Fibroblast of the conjunctiva (primary cell): ENCODE measurements at regions not wholly inside any gene's neighbourhood (a gene's known extent, or its start where the extent isn't known, plus 50 kb on each side); places are given as distances from the start of the nearest gene placed in this dataset.
A peak's percentile ranks its signal among the peaks of the same experiment; 100 is the strongest.
"Not testable (repeated sequence)": the region's sequence is repeated elsewhere in the genome, so short reads cannot be mapped to it uniquely, and the experiment has no call there.

Experiments used
- DNase-seq: peaks from one replicate; pipeline ENCODE4 v3.0.0-alpha.2; 2010; ENCODE audit warnings: low read depth

GRCh38 chr6:134634966-134635365 lies 314.9 kb downstream of the ALDH8A1 start:
- DNase-seq: no peak

- no peak for DNase-seq
Observed at GRCh38 chr6:134634466-134634865, 315.4 kb downstream of the ALDH8A1 start.

GRCh38 chr6:134632982-134633940 lies 315.3 kb upstream of the SGK1 start:
- DNase-seq: not testable (repeated sequence)

GRCh38 chr6:134632024-134632423 lies 314.1 kb upstream of the SGK1 start:
- no peak for DNase-seq

- no peak for DNase-seq
Observed at GRCh38 chr6:134631398-134631924, 313.5 kb upstream of the SGK1 start.

GRCh38 chr6:134630508-134631121 lies 312.7 kb upstream of the SGK1 start:
- DNase-seq: no peak

GRCh38 chr6:134628154-134628553 lies 310.2 kb upstream of the SGK1 start:
- DNase-seq: no peak

GRCh38 chr6:134627707-134628106 lies 309.8 kb upstream of the SGK1 start:
- no peak for DNase-seq

GRCh38 chr6:134626589-134626988 lies 308.7 kb upstream of the SGK1 start:
- DNase-seq: no peak

- no peak for DNase-seq
Observed at GRCh38 chr6:134626086-134626485, 308.2 kb upstream of the SGK1 start.

- DNase-seq: no peak
Observed at GRCh38 chr6:134624781-134625180, 306.9 kb upstream of the SGK1 start.

GRCh38 chr6:134623401-134623800 lies 305.5 kb upstream of the SGK1 start:
- DNase-seq: no peak

GRCh38 chr6:134622382-134623173 lies 304.7 kb upstream of the SGK1 start:
- no peak for DNase-seq

- DNase-seq: no peak
Observed at GRCh38 chr6:134621858-134622257, 303.9 kb upstream of the SGK1 start.

GRCh38 chr6:134619789-134620188 lies 301.9 kb upstream of the SGK1 start:
- no peak for DNase-seq

GRCh38 chr6:134619077-134619476 lies 301.2 kb upstream of the SGK1 start:
- no peak for DNase-seq

- peak; percentile 33 for DNase-seq
Observed at GRCh38 chr6:134614606-134615485, 296.9 kb upstream of the SGK1 start.

GRCh38 chr6:134612128-134612527 lies 294.2 kb upstream of the SGK1 start:
- DNase-seq: not testable (repeated sequence)

- DNase-seq: no peak
Observed at GRCh38 chr6:134610411-134610810, 292.5 kb upstream of the SGK1 start.

- DNase-seq: no peak
Observed at GRCh38 chr6:134609716-134610261, 291.9 kb upstream of the SGK1 start.

- no peak for DNase-seq
Observed at GRCh38 chr6:134607411-134607810, 289.5 kb upstream of the SGK1 start.
